HEK293 (cell line): ENCODE measurements at regions not wholly inside any gene's neighbourhood (a gene's known extent, or its start where the extent isn't known, plus 50 kb on each side); places are given as distances from the start of the nearest gene placed in this dataset.

Experiments used
- CTCF ChIA-PET: fragments of 350-600 bp; formaldehyde crosslinking; extraction: SDS; loops from one replicate; lab custom pipeline; 2021; ENCODE audit warnings: antibody characterized with exemption; lab: Yijun Ruan, JAX
- POLR2A ChIA-PET: fragments of 300-600 bp; formaldehyde crosslinking; extraction: SDS; loops from one replicate; lab custom pipeline; 2020; ENCODE audit warnings: antibody characterized with exemption, inconsistent platforms; lab: Yijun Ruan, JAX
- H3K27ac ChIP-seq: fragments of 200-500 bp; sonication (Bioruptor generic); 2 replicates; pipeline ENCODE4 v1.5.1; 2014; ENCODE audit warnings: low read depth, low read length, control low read depth, inconsistent platforms; ENCODE audit errors: extremely low read depth
- H3K36me3 ChIP-seq, 2 experiments: fragments of 200-500 bp in 1 of 2; sonication (Bioruptor generic) in 1 of 2; 1 replicate in 1 of 2; 2 replicates in 1 of 2; pipeline ENCODE4 v1.5.1; 2014 to 2017; ENCODE audit warnings: inconsistent platforms in 2 of 2, low read length in 2 of 2; ENCODE audit not compliant: control insufficient read depth in 2 of 2, insufficient read depth in 1 of 2
- H3K4me1 ChIP-seq: fragments of 200-500 bp; sonication (Bioruptor generic); 2 replicates; pipeline ENCODE4 v1.5.1; 2014; ENCODE audit warnings: mild to moderate bottlenecking, low read length, inconsistent platforms; ENCODE audit not compliant: control insufficient read depth, insufficient read depth
- H3K4me3 ChIP-seq: 2 replicates; pipeline ENCODE4 v1.5.1; 2011; ENCODE audit warnings: low read depth, mild to moderate bottlenecking, control low read depth, low read length, moderate library complexity
- H3K9me3 ChIP-seq: fragments of 200-500 bp; sonication (Bioruptor generic); 2 replicates; pipeline ENCODE4 v1.5.1; 2014; ENCODE audit warnings: low read depth, low read length, inconsistent platforms; ENCODE audit not compliant: control insufficient read depth, insufficient read depth
- ZBTB20 ChIP-seq: fragments of 450-650 bp; formaldehyde crosslinking; IDR thresholded peaks from 2 replicates; pipeline ENCODE4 v1.5.1; 2016; ENCODE audit warnings: missing biosample characterization, missing genetic modification characterization
- ZNF121 ChIP-seq: fragments of 450-650 bp; formaldehyde crosslinking; IDR thresholded peaks from 2 replicates; pipeline ENCODE4 v1.5.1; 2016; ENCODE audit warnings: missing biosample characterization, missing genetic modification characterization
- ZNF239 ChIP-seq: fragments of 450-650 bp; formaldehyde crosslinking; IDR thresholded peaks from 2 replicates; pipeline ENCODE4 v1.5.1; 2016; ENCODE audit warnings: missing biosample characterization, missing genetic modification characterization
- ZNF366 ChIP-seq: fragments of 450-650 bp; formaldehyde crosslinking; conservative IDR thresholded peaks from 2 replicates; pipeline ENCODE4 v1.5.1; 2016; ENCODE audit warnings: missing biosample characterization, missing genetic modification characterization
- ZNF623 ChIP-seq: fragments of 450-650 bp; formaldehyde crosslinking; IDR thresholded peaks from 2 replicates; pipeline ENCODE4 v1.5.1; 2016; ENCODE audit warnings: missing biosample characterization, missing genetic modification characterization
- ZNF777 ChIP-seq: fragments of 450-650 bp; formaldehyde crosslinking; IDR thresholded peaks from 2 replicates; pipeline ENCODE4 v1.5.1; 2017; ENCODE audit warnings: missing biosample characterization, missing genetic modification characterization, borderline replicate concordance
- TF ChIP-seq, protein P1 (sequence below): fragments of 450-650 bp; formaldehyde crosslinking; IDR thresholded peaks from 2 replicates; pipeline ENCODE4 v1.5.1; 2017; ENCODE audit warnings: missing biosample characterization, missing genetic modification characterization
- TF ChIP-seq, protein P2 (sequence below): fragments of 450-650 bp; formaldehyde crosslinking; conservative IDR thresholded peaks from 2 replicates; pipeline ENCODE4 v1.5.1; 2016; ENCODE audit warnings: low read depth, missing biosample characterization, missing genetic modification characterization
- TF ChIP-seq, protein P3 (sequence below): fragments of 450-650 bp; formaldehyde crosslinking; IDR thresholded peaks from 2 replicates; pipeline ENCODE4 v1.5.1; 2016; ENCODE audit warnings: missing biosample characterization, missing genetic modification characterization
- TF ChIP-seq, protein P4 (sequence below): fragments of 450-650 bp; formaldehyde crosslinking; conservative IDR thresholded peaks from 2 replicates; pipeline ENCODE4 v1.5.1; 2016; ENCODE audit warnings: low read depth, missing biosample characterization, missing genetic modification characterization
- TF ChIP-seq, protein P5 (sequence below): fragments of 450-650 bp; formaldehyde crosslinking; IDR thresholded peaks from 2 replicates; pipeline ENCODE4 v1.5.1; 2016; ENCODE audit warnings: missing biosample characterization, missing genetic modification characterization, low read depth
- TF ChIP-seq, protein P6 (sequence below): IDR thresholded peaks from 2 replicates; pipeline ENCODE4 v1.6.1; 2011; ENCODE audit warnings: mild to moderate bottlenecking, low read depth, low read length, borderline replicate concordance

DNA sequence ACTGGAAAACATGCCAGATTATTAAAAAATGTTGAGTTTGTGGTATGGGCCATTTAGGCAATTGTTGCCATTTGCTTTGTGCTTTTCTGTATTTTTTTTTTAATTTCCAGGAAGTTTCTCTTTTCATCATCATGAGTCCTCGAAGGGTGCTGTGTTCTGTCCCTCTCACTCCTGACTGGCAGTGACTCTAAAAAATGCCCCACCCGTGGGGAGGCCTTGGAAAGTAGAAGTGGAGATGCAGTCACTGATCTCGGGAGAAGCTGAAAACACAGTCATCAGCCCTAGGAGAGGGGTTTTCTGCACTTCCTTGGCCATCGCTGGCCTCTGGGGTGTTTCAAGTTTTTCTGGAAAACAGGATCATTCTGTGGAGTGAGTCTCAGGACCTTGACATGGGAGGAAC, 98.5 kb upstream of the GRK3 start:
- Histone ChIP-seq H3K36me3 (peaks cover 9 to 43% of the 10 kb centered on the region in 2 experiments), H3K4me1 (no peaks in the 10 kb centered on the region), H3K4me3 (no peak overlapping the region), H3K27ac (no peak overlapping the region), H3K9me3 (no peaks in the 10 kb centered on the region)
- ChIA-PET CTCF (interaction anchor here (0.6 to 1.7 kb wide), 2 partner anchors 206 to 307 kb away, joined by 3 to 8 read pairs; no protein-coding TSS in a partner anchor), POLR2A (no interaction called here)
- no peak for TF ChIP-seq ZNF239 (tag by site-specific recombination)
- TF ChIP-seq ZBTB20 (tag by site-specific recombination), result no peak
- TF ChIP-seq ZNF121 (tag by site-specific recombination), result no peak
- TF ChIP-seq, protein P1, sequence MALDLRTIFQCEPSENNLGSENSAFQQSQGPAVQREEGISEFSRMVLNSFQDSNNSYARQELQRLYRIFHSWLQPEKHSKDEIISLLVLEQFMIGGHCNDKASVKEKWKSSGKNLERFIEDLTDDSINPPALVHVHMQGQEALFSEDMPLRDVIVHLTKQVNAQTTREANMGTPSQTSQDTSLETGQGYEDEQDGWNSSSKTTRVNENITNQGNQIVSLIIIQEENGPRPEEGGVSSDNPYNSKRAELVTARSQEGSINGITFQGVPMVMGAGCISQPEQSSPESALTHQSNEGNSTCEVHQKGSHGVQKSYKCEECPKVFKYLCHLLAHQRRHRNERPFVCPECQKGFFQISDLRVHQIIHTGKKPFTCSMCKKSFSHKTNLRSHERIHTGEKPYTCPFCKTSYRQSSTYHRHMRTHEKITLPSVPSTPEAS (tag by site-specific recombination), result no peak
- no peak for TF ChIP-seq ZNF777
- TF ChIP-seq, protein P2, sequence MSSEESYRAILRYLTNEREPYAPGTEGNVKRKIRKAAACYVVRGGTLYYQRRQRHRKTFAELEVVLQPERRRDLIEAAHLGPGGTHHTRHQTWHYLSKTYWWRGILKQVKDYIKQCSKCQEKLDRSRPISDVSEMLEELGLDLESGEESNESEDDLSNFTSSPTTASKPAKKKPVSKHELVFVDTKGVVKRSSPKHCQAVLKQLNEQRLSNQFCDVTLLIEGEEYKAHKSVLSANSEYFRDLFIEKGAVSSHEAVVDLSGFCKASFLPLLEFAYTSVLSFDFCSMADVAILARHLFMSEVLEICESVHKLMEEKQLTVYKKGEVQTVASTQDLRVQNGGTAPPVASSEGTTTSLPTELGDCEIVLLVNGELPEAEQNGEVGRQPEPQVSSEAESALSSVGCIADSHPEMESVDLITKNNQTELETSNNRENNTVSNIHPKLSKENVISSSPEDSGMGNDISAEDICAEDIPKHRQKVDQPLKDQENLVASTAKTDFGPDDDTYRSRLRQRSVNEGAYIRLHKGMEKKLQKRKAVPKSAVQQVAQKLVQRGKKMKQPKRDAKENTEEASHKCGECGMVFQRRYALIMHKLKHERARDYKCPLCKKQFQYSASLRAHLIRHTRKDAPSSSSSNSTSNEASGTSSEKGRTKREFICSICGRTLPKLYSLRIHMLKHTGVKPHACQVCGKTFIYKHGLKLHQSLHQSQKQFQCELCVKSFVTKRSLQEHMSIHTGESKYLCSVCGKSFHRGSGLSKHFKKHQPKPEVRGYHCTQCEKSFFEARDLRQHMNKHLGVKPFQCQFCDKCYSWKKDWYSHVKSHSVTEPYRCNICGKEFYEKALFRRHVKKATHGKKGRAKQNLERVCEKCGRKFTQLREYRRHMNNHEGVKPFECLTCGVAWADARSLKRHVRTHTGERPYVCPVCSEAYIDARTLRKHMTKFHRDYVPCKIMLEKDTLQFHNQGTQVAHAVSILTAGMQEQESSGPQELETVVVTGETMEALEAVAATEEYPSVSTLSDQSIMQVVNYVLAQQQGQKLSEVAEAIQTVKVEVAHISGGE (tag by site-specific recombination), result no peak
- TF ChIP-seq ZNF366, result no peak
- TF ChIP-seq, protein P3, sequence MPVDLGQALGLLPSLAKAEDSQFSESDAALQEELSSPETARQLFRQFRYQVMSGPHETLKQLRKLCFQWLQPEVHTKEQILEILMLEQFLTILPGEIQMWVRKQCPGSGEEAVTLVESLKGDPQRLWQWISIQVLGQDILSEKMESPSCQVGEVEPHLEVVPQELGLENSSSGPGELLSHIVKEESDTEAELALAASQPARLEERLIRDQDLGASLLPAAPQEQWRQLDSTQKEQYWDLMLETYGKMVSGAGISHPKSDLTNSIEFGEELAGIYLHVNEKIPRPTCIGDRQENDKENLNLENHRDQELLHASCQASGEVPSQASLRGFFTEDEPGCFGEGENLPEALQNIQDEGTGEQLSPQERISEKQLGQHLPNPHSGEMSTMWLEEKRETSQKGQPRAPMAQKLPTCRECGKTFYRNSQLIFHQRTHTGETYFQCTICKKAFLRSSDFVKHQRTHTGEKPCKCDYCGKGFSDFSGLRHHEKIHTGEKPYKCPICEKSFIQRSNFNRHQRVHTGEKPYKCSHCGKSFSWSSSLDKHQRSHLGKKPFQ (tag by site-specific recombination), result no peak
- TF ChIP-seq, protein P4, sequence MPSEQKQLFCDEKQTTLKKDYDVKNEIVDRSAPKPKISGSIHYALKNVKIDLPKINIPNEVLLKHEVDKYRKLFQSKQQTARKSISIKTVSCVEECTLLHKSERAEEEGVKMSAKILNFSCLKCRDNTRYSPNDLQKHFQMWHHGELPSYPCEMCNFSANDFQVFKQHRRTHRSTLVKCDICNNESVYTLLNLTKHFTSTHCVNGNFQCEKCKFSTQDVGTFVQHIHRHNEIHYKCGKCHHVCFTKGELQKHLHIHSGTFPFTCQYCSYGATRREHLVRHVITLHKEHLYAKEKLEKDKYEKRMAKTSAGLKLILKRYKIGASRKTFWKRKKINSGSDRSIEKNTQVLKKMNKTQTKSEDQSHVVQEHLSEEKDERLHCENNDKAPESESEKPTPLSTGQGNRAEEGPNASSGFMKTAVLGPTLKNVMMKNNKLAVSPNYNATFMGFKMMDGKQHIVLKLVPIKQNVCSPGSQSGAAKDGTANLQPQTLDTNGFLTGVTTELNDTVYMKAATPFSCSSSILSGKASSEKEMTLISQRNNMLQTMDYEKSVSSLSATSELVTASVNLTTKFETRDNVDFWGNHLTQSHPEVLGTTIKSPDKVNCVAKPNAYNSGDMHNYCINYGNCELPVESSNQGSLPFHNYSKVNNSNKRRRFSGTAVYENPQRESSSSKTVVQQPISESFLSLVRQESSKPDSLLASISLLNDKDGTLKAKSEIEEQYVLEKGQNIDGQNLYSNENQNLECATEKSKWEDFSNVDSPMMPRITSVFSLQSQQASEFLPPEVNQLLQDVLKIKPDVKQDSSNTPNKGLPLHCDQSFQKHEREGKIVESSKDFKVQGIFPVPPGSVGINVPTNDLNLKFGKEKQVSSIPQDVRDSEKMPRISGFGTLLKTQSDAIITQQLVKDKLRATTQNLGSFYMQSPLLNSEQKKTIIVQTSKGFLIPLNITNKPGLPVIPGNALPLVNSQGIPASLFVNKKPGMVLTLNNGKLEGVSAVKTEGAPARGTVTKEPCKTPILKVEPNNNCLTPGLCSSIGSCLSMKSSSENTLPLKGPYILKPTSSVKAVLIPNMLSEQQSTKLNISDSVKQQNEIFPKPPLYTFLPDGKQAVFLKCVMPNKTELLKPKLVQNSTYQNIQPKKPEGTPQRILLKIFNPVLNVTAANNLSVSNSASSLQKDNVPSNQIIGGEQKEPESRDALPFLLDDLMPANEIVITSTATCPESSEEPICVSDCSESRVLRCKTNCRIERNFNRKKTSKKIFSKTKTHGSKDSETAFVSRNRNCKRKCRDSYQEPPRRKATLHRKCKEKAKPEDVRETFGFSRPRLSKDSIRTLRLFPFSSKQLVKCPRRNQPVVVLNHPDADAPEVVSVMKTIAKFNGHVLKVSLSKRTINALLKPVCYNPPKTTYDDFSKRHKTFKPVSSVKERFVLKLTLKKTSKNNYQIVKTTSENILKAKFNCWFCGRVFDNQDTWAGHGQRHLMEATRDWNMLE (tag by site-specific recombination), result no peak
- no peak for TF ChIP-seq ZNF623 (tag by site-specific recombination)
- TF ChIP-seq, protein P5, sequence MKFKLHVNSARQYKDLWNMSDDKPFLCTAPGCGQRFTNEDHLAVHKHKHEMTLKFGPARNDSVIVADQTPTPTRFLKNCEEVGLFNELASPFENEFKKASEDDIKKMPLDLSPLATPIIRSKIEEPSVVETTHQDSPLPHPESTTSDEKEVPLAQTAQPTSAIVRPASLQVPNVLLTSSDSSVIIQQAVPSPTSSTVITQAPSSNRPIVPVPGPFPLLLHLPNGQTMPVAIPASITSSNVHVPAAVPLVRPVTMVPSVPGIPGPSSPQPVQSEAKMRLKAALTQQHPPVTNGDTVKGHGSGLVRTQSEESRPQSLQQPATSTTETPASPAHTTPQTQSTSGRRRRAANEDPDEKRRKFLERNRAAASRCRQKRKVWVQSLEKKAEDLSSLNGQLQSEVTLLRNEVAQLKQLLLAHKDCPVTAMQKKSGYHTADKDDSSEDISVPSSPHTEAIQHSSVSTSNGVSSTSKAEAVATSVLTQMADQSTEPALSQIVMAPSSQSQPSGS (tag by site-specific recombination), result no peak
- TF ChIP-seq, protein P6, sequence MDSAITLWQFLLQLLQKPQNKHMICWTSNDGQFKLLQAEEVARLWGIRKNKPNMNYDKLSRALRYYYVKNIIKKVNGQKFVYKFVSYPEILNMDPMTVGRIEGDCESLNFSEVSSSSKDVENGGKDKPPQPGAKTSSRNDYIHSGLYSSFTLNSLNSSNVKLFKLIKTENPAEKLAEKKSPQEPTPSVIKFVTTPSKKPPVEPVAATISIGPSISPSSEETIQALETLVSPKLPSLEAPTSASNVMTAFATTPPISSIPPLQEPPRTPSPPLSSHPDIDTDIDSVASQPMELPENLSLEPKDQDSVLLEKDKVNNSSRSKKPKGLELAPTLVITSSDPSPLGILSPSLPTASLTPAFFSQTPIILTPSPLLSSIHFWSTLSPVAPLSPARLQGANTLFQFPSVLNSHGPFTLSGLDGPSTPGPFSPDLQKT, result no peak
